ENCODE measurements at regions not wholly inside any gene's neighbourhood (a gene's known extent, or its start where the extent isn't known, plus 50 kb on each side); places are given as distances from the start of the nearest gene placed in this dataset.
"Not testable (repeated sequence)": the region's sequence is repeated elsewhere in the genome, so short reads cannot be mapped to it uniquely, and the experiment has no call there.

DNA sequence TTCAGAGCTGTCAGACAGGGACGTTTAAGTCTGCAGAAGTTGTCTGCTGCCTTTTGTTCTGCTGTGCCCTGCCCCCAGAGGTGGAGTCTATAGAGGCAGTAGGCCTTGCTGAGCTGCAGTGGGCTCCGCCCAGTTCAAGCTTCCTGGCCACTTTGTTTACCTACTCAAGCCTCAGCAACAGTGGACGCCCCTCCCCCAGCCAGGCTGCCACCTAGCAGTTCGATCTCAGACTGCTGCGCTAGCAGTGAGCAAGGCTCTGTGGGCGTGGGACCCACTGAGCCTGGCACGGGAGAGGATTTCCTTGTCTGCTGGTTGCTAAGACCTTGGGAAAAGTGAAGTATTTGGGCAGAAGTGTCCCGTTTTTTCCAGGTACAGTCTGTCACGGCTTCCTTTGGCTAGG, 59.6 kb upstream of the SMARCAD1 start:
- TF ChIP-seq POLR2AphosphoS5 (IDR thresholded peaks at IDR 0.05; ENCODE audit: low read depth); EZH2phosphoT487 (IDR thresholded peaks at IDR 0.05; ENCODE audit: unreplicated experiment); CTCF (conservative IDR thresholded peaks at IDR 0.05; ENCODE audit: low read depth in 2 of 2): not testable (repeated sequence)
- TF ChIP-seq, protein P1, sequence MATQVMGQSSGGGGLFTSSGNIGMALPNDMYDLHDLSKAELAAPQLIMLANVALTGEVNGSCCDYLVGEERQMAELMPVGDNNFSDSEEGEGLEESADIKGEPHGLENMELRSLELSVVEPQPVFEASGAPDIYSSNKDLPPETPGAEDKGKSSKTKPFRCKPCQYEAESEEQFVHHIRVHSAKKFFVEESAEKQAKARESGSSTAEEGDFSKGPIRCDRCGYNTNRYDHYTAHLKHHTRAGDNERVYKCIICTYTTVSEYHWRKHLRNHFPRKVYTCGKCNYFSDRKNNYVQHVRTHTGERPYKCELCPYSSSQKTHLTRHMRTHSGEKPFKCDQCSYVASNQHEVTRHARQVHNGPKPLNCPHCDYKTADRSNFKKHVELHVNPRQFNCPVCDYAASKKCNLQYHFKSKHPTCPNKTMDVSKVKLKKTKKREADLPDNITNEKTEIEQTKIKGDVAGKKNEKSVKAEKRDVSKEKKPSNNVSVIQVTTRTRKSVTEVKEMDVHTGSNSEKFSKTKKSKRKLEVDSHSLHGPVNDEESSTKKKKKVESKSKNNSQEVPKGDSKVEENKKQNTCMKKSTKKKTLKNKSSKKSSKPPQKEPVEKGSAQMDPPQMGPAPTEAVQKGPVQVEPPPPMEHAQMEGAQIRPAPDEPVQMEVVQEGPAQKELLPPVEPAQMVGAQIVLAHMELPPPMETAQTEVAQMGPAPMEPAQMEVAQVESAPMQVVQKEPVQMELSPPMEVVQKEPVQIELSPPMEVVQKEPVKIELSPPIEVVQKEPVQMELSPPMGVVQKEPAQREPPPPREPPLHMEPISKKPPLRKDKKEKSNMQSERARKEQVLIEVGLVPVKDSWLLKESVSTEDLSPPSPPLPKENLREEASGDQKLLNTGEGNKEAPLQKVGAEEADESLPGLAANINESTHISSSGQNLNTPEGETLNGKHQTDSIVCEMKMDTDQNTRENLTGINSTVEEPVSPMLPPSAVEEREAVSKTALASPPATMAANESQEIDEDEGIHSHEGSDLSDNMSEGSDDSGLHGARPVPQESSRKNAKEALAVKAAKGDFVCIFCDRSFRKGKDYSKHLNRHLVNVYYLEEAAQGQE (IDR thresholded peaks at IDR 0.05; ENCODE audit: unreplicated experiment), result not testable (repeated sequence)

Data from GM23338 (cell line).